Choroid plexus epithelial cell (primary cell): ENCODE measurements at regions not wholly inside any gene's neighbourhood (a gene's known extent, or its start where the extent isn't known, plus 50 kb on each side); places are given as distances from the start of the nearest gene placed in this dataset.
"Not testable (repeated sequence)": the region's sequence is repeated elsewhere in the genome, so short reads cannot be mapped to it uniquely, and the experiment has no call there.

Source experiments
- DNase-seq: peaks from one replicate; pipeline ENCODE4 v3.0.0-alpha.2; 2010; ENCODE audit warnings: low read depth
- H3K4me3 ChIP-seq: 2 replicates; pipeline ENCODE4 v1.5.1; 2011; ENCODE audit warnings: low read depth, mild to moderate bottlenecking, control low read depth, low read length, moderate library complexity
- CTCF ChIP-seq: conservative IDR thresholded peaks from 2 replicates; pipeline ENCODE4 v1.5.1; 2011; ENCODE audit warnings: low read depth, mild to moderate bottlenecking, control low read depth, inconsistent platforms, low read length, moderate library complexity

GRCh38 chr2:239868556-239869181, 156.5 kb downstream of the NDUFA10 start:
- DNase-seq: no peak
- H3K4me3 ChIP-seq: no peak overlapping the region
- no peak for TF ChIP-seq CTCF

GRCh38 chr2:239866778-239867177, 158.4 kb downstream of the NDUFA10 start:
- no peak for TF ChIP-seq CTCF
- H3K4me3 ChIP-seq: no peak overlapping the region
- no peak for DNase-seq

GRCh38 chr2:239866350-239866749, 158.8 kb downstream of the NDUFA10 start:
- H3K4me3 ChIP-seq: no peak overlapping the region
- no peak for TF ChIP-seq CTCF
- DNase-seq: no peak

GRCh38 chr2:239865856-239866255, 159.3 kb downstream of the NDUFA10 start:
- not testable (repeated sequence) for H3K4me3 ChIP-seq, DNase-seq

GRCh38 chr2:239865059-239865639, 160.0 kb downstream of the NDUFA10 start:
- H3K4me3 ChIP-seq: no peak overlapping the region
- TF ChIP-seq CTCF: no peak
- no peak for DNase-seq

- no peak for DNase-seq
- TF ChIP-seq CTCF: no peak
- H3K4me3 ChIP-seq: no peak overlapping the region
Measured at GRCh38 chr2:239864247-239865058, 160.7 kb downstream of the NDUFA10 start.

GRCh38 chr2:239862613-239863012, 162.5 kb downstream of the NDUFA10 start:
- TF ChIP-seq CTCF: no peak
- DNase-seq: no peak
- H3K4me3 ChIP-seq: no peak overlapping the region
